ENCODE measurements at regions not wholly inside any gene's neighbourhood (a gene's known extent, or its start where the extent isn't known, plus 50 kb on each side); places are given as distances from the start of the nearest gene placed in this dataset.

GRCh38 chr4:10203851-10204250 is 87.3 kb upstream of the WDR1 start:
- no peak for DNase-seq (ENCODE audit: low spot score)

- DNase-seq (ENCODE audit: low spot score): no peak
Observed at GRCh38 chr4:10201381-10202223, 85.0 kb upstream of the WDR1 start.

- no peak for DNase-seq (ENCODE audit: low spot score)
Observed at GRCh38 chr4:10200869-10201268, 84.3 kb upstream of the WDR1 start.

GRCh38 chr4:10198365-10198764 is 81.8 kb upstream of the WDR1 start:
- DNase-seq (ENCODE audit: low spot score): no peak

GRCh38 chr4:10197952-10198351 is 81.4 kb upstream of the WDR1 start:
- no peak for DNase-seq (ENCODE audit: low spot score)

GRCh38 chr4:10196191-10196590 is 79.6 kb upstream of the WDR1 start:
- DNase-seq (ENCODE audit: low spot score): no peak

- no peak for DNase-seq (ENCODE audit: low spot score)
Observed at GRCh38 chr4:10192331-10192730, 75.7 kb upstream of the WDR1 start.

- no peak for DNase-seq (ENCODE audit: low spot score)
Observed at GRCh38 chr4:10188400-10189004, 71.9 kb upstream of the WDR1 start.

GRCh38 chr4:10186228-10187214 is 69.9 kb upstream of the WDR1 start:
- DNase-seq (ENCODE audit: low spot score): no peak

GRCh38 chr4:10185518-10186227 is 69.1 kb upstream of the WDR1 start:
- DNase-seq (ENCODE audit: low spot score): no peak

GRCh38 chr4:10184501-10184938 is 67.9 kb upstream of the WDR1 start:
- no peak for DNase-seq (ENCODE audit: low spot score)

- DNase-seq (ENCODE audit: low spot score): no peak
Observed at GRCh38 chr4:10184041-10184440, 67.4 kb upstream of the WDR1 start.

- DNase-seq (ENCODE audit: low spot score): no peak
Observed at GRCh38 chr4:10183462-10183861, 66.9 kb upstream of the WDR1 start.

GRCh38 chr4:10182446-10183424 is 66.1 kb upstream of the WDR1 start:
- no peak for DNase-seq (ENCODE audit: low spot score)

- DNase-seq (ENCODE audit: low spot score): no peak
Observed at GRCh38 chr4:10181745-10182445, 65.3 kb upstream of the WDR1 start.

- DNase-seq (ENCODE audit: low spot score): no peak
Observed at GRCh38 chr4:10180927-10181744, 64.5 kb upstream of the WDR1 start.

GRCh38 chr4:10180603-10180926 is 64.0 kb upstream of the WDR1 start:
- no peak for DNase-seq (ENCODE audit: low spot score)

GRCh38 chr4:10179957-10180602 is 63.5 kb upstream of the WDR1 start:
- DNase-seq (ENCODE audit: low spot score): no peak

- no peak for DNase-seq (ENCODE audit: low spot score)
Observed at GRCh38 chr4:10178763-10179162, 62.2 kb upstream of the WDR1 start.
